DMS 273 treated with DMSO at 0.1 percent for 48 hours (cell line): ENCODE measurements at regions not wholly inside any gene's neighbourhood (a gene's known extent, or its start where the extent isn't known, plus 50 kb on each side); places are given as distances from the start of the nearest gene placed in this dataset.
"Not testable (repeated sequence)": the region's sequence is repeated elsewhere in the genome, so short reads cannot be mapped to it uniquely, and the experiment has no call there.

Experiments
- DNase-seq: peaks from one replicate; lab custom pipeline; 2025; lab: John Stamatoyannopoulos, UW

DNA sequence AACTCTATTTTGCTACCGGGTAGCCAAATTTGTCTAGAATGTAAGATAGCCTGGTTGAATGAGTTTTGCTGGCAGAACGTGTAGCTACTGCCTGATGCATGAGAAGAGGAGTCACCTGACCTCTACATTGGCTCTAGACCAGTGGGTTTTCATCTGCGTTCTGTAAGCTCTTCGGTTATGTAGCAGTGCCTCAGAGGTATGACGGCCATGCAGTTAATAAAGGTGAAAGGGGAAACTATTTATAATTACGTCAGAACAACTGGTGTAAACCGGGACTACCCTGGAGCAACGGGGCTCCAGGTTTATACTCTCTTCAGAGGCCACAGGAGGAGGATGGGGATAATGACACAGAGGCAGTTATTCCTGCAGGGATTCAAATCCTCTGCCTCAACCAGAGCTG is 173.4 kb upstream of the KITLG start:
- no peak for DNase-seq

DNA sequence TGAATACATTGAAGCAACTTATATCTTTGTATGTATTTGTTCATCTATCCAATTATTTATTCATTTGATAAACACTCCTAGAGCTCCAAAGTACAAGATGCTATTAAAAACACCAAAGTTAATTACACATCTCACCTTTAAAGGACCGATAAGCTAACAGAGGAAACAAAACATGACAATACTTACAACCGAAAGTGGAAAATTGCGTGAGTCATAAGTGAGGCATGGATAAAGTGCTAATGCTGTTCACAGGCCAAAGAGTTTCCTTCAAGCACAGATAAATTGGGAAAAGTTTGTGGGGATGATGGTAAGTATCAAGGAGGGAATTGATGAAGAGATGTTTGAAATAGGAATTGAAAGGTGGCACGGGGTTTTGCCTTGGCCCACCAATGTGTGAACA is 172.8 kb upstream of the KITLG start:
- DNase-seq: no peak

DNA sequence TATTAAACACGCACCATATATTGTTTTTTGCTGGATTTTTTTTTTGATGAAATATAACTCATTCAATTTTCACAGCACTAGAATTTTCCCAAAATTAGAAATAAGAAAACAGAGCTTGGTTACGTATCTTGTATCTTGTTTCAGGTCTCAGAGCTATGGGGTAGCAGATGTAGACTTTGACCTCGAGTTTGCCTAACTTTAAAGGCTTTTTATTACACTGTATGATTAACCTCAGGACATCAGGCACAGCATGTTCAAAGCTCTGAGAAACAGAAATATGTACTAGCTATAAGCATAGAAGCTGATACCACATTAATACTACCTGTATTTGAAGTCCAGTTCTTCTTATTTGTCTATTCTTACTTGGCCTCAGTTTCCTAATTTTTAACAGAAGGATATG is 171.9 kb upstream of the KITLG start:
- DNase-seq: no peak

DNA sequence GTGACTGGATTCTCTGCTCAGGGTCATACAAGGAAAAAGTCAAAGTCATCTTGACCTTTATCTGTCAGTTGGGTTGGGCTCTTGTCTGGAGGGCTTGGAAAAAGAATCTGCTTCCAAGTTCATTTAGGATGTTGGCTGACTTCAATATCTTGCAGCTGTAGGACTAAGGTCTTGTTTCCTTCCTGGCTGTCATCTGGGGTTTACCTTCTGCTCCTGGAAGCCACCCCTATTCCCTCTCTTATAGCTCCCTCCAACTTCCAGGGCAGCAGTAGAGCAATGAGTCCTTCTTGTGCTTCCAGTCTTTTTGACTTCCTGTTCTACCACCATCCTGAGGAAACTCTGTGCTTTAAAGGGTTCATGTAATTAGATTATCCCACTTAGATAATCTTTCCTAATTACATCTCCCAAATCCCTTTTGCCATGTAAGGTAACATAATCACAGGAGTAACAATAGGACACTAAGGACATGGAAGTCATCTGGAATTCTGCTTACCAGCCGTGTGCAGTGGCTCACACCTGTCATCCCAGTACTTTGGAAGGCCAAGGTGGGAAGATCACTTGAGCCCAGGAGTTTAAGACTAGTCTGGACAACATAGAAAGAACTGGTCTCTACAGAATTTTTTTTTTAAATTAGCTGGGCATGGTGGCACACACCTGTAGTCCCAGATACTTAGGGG is 170.7 kb upstream of the KITLG start:
- DNase-seq: no peak

DNA sequence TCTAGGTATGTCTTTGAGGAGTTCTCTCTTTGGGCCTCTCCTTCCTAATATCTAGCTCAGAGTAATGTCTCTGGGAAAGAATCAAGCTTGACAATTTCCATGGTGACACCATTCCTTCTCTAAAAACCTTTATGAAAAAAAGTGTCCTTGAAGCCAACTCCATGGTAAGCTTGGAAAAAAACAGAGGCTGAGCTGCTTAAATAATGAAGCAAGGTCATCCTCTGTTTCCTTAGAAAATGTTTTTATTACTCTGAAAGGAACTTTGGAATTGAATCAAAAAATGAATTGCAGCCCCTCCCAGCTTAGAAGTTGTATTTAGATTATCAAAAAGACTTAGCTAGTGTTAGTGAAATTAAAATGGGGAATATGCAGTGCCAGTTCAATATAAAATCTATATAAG is 166.1 kb upstream of the KITLG start:
- no peak for DNase-seq

DNA sequence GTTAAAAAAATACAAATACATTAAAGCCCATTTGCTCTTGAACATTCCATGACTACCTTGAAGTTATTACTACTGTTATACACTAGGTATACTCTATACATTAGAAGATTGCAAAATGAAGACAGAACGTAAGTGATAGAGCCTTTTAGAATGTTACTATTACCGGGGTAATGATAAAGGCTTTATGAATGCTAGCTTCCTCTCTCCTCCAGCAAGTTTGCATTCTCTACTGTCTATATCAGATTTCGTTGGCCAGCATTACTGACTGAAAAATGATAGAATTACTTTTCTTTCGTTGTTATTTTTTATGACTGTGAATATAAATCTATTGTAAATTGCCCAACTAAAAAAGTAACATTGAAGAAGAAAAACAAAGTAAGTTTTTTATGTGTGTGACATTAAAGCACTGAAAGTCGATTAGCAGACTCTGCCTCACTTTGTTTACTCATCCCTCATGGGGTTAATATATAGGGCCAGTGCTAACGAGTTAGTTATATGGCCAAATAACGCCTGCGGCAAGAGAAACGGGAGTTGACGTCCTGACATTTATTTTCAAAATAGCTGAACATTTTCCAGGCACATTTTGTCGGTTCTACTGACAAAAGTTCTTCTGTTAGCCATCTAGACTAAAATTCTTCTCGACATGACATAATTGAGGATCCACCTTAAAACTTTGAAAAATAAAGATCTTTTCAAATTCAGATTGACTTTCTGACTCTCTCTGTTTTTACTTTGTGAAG is 163.8 kb upstream of the KITLG start:
- DNase-seq: no peak

DNA sequence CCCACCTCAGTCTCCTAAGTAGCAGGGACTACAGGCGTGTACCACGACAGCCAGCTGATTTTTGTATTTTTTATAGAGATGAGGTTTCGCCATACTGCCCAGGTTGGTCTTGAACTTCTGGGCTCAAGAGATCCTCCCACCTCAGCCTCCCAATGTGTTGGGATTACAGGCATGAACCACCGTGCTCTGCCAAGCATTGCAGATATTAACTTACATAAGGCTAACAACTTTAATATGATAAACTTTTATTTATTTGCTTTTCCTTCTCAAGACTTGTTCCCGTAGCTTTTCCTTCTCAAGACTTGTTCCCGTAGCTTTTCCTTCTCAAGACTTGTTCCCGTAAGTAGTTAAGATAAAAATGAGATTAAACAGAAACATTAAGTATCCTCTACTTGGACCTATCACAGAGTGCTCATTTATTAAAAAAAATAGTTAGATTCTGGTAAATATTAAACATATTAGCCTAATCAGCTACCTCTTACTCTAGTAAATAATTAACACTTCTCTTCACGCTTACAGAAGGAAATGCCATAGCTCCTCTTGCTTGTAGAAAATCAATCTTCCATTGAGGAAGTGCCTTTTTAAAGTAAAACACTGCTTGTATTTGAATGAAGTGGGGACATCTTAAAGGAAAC is 157.7 kb upstream of the KITLG start:
- no peak for DNase-seq

DNA sequence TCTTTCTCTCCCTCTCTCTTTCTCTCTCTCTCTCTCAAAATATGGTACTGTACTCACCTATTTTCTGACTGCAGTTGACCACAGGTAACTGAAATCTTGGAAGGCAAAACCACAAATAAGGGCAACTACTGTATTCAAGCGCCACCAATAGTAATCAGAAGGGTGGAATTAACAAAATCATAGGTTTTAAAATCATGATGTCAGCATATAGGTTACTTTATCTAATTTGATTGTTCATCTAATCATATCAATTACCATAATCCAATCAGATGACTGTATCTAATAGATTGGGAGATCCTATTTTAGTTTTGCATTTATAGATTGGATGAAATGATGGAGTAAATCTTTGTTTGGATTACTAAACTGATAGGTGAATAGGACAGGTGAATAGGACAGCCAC is 155.8 kb upstream of the KITLG start:
- DNase-seq: no peak

DNA sequence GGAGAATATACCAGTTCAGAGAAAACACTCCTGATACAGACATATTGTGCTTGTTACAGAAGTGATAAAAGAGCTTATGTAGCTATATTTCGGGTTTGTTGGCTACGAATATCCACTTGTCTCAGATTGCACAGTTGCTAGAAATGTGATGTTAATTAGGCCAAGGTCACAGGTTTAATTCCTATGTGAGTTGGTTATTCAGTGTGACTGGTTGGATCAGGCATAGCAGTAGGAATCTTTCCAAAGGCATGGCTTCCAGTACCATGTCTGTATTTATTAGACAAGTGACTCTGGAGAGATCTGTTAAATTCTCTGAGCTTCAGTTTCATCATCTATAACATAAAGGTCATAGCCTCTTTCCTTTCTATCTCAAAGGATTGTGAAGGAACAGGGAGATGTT is 152.7 kb upstream of the KITLG start:
- no peak for DNase-seq

DNA sequence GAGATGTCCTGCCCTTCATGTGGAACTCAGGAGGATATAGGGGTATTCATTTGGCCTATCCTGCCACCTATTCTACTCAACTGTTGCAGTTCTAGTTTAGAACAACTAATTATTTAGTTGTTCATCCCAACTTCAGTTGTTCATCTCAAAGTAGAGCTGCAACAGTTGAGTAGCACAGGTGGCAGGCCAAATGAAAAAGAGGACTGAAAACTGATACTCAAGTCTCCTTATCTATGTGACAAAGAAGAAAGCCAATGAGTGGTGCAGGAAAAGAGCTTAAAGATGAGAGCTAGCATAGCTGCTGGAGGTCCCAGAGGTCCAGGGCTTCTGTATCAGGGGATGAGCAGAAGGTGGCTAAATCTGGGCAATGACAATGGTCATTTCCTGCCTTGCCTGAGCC is 148.9 kb upstream of the KITLG start:
- DNase-seq: no peak

DNA sequence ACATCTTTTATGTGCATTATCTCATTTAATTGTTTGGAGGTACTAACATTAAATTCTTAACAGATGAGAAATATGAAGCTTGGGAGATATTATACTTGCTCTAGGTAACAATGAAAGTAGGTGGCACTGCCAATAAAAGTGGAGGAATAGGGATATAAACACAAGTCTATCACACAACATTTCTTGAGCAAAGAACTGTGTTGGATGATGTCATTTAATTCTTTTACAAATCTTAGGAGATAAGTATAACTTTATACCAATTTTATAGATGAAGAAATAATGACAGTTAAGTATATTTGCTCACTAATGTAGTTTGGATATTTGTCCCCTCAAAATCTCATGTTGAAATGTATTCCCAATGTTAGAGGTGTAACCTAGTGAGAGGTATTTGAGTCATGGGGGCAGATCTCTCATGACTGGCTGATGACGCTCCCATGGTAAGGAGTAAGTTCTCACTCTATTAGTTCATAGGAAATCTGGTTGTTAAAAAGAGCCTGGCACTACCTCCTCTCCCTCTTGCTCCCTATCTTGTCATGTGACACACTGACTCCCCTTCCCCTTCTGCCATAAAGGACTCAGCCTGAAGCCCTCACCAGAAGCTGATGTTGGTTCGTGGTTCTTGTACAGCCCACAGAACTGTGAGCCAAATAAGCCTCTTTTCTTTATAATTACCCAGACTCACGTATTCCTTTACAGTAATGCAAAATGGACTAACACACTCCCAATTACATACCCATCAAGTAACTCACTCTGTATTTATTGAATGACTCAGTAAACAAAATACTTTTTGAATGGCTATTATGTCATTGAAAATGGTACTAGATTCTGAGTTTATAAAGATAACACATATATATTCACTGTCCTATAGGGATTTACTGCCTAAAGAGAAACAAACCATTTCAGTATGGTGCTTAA is 146.8 kb upstream of the KITLG start:
- no peak for DNase-seq

DNA sequence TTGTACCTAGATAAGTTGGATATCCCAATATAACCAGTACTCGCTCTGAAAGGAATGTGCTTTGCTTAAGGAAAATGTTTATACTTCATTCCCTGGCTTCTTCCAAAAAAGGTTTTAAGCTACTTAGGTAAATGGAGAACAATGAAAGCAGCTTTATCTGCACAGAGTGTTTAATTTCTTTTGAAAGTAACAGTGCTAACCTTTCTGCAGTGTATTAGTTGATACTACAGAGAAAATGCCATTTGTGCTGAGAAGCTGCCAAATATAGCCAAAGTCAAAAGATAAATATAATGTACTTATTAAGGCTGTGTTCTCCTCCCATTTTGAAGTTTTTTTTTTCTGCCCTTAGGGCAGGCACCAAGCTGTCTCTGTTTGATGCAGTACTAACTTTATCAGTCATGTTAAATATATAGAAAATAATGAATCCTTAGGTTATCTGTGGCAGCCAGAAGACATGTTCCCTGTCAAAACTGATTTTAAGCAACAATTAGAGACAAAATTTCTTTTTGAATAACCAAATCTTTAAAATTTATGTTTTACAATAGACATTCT is 145.4 kb upstream of the KITLG start:
- no peak for DNase-seq

DNA sequence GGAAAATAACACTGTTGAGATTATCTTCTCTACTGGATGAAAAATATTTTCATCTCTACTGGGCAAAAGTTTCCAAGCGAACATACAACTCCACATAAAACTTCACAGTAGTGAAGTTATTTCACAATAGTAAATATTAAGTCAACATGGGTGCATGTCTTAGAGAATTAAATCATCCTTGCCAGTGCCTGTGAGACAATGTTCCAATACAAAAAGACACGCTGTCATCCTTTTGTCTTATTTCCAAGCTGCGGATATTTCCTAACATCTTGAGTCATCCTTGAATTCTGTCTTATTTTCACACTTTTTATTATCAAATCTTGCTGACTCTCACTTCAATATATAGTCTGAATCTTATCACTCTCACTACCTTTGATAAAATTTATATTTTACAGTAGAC is 142.9 kb upstream of the KITLG start:
- DNase-seq: no peak

DNA sequence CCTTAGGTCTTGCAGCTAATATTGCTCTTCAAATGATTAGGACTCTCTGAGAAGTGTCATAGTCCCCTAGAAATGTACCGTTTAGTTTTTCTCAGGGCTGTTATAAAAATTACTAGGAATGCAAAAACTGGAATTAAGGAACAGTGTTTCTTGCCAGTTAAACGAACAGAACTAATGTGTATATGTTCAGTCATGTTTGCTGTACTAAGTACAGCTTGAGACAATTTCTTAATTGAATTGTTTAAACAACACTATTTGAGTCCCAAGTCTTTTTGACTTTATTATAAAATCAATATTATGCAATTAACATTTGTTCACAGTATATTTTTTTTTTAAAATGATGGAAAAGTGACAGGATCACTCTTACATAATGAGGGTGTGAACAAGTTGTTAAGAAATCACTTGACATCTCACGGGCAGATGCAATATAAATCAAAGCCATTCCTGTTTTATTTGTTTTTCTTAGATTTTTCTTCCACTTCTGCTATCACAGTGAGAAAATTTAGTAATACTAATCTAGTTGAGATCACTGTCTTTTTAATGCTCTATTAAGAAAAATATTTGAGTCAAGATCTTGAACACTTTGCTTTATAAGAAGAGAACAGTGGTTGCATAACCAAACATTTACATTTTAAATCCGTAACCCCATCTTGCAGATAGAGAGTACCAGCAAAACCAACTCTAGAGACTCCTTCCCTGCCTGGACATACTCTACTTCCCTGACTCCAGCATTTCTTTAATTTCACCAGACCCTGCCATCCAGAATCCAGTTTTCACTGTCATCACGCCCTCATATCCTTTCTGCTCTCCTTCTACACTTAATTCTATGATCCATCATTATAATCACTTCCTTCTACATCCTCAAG is 140.7 kb upstream of the KITLG start:
- no peak for DNase-seq

DNA sequence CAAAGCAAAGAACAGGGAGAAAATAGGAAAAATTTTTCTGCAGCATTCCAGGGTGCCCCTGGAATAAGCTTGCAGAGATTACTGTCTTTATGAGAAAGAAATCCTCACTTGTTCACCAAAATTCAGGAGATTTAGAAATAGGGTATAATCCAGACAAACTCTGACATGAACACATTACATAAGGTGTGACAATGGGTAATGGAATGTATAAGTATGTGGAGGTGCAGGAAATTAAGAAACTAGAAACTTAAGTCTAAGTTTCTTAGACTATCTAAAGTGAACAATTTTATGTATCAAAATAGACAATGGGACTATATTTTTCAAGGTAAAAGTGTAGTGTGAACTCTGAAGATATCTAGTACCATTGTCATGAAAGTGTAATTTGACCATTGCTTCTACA is 140.0 kb upstream of the KITLG start:
- DNase-seq: no peak

DNA sequence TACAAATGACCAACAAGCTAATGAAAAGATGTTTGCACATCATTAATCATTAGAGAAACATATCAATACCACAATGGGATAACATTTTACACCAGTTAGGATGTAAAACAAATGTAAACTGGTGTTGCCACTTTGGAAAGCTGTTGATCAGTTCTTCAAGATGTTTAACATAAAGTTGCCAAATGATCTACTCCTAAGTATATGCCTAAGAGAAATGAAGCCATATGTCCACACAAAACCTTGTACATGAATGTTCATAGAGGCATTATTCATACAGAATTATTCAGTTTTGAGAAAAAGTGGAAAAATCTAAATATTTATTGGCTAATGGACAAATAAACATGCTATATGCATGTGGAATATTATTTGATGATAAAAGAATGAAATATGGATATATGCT is 136.9 kb upstream of the KITLG start:
- DNase-seq: no peak

DNA sequence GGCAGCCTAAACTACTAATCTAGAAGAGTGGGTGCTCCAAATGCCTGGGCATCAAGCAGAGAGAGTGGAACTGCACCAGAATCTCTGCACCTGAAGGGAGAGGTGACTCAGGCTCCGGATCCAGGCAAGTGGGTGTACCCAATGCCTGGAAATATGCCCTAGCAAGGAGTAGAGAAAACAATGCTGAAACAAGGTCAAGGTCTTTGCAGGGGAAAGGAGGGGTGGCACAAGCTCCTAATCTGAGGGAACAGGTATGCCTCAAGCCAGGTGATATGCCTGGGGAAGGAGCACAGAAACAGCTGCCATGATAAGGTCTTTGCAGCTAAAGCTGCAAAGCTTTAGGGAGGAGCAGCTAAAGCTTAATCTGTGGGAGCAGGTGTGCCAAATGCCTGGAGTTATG is 136.0 kb upstream of the KITLG start:
- no peak for DNase-seq

DNA sequence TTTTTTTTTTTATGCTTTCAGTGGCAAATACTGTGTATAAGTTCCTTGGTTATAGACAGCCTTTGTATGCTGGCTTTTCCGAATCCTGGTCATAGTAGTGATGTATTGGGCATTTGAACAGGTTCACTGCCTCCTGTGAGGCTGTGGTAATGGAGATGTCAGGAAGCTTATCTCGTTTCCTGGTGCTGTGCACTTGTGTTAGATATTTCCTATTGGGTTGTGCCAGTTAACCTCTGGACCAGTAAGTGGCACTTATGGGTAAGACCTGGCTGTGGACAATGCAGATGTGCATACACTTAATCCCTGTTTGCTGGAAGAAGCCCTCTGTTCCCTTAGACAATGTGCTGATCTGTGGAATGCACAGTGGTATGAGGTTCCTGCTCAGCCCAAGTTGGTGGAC is 135.4 kb upstream of the KITLG start:
- DNase-seq: no peak

DNA sequence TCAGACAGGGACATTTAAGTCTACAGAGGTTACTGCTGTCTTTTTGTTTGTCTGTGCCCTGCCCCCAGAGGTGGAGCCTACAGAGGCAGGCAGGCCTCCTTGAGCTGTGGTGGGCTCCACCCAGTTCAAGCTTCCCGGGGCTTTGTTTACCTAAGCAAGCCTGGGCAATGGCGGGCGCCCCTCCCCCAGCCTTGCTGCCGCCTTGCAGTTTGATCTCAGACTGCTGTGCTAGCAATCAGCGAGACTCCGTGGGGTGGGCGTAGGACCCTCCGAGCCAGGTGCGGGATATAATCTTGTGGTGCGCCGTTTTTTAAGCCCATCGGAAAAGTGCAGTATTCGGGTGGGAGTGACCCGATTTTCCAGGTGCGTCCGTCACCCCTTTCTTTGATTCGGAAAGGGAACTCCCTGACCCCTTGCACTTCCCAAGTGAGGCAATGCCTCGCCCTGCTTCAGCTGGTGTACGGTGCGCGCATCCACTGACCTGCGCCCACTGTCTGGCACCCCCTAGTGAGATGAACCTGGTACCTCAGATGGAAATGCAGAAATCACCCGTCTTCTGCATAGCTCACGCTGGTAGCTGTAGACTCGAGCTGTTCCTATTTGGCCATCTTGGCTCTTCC is 134.1 kb upstream of the KITLG start:
- not testable (repeated sequence) for DNase-seq

DNA sequence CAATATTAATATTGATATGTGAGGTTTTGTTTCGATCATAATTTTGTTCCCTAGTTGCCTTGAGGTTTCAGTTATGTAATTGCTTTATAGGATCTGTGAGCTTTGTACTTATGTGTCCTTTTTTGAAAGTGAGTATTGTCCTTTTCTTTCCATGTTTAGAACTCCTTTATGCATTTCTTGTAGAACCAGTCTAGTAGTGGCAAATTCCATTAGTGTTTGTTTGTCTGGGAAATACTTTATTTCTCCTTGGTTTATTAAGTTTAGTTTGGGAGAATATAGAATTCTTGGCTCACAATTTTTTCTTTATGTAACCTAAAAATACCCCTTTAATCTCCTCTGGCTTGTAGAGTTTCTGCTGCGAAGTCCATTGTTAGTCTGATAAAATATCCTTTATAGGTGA is 127.5 kb upstream of the KITLG start:
- DNase-seq: no peak

DNA sequence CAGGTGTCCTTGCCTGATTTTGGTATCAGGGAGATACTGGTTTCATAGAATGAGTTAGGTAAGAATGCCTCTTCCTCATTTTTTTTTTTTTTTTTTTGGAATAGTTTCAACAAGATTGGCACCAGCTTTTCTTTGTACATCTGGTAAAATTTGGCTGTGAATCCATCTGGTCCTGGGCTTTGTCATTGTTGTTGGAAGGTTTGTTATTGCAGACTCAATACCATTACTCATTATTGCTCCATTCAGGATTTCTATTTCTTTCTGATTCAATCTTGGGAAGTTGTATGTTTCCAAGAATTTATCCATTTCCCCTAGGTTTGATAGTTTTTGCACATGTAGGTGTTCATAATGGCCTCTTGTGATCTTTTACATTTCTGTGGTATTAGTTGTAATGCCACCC is 126.0 kb upstream of the KITLG start:
- DNase-seq: no peak
